Stimulated activated CD4-positive, alpha-beta T cell treated with anti-CD3 and anti-CD28 coated beads, Interleukin-1b, Interleukin-23, amount 100 ng/mL, for 48 hours (primary cell): ENCODE measurements at regions not wholly inside any gene's neighbourhood (a gene's known extent, or its start where the extent isn't known, plus 50 kb on each side); places are given as distances from the start of the nearest gene placed in this dataset.
"Not testable (repeated sequence)": the region's sequence is repeated elsewhere in the genome, so short reads cannot be mapped to it uniquely, and the experiment has no call there.

Experiments
- DNase-seq: peaks from one replicate; pipeline ENCODE4 v3.0.0-alpha.2; 2020

- no peak for DNase-seq
Measured at GRCh38 chr3:88000853-88001252, 58.0 kb downstream of the CGGBP1 start.

GRCh38 chr3:87997966-87998365 lies 60.8 kb downstream of the CGGBP1 start:
- no peak for DNase-seq

GRCh38 chr3:87997298-87997697 lies 61.5 kb downstream of the CGGBP1 start:
- DNase-seq, result peak; percentile 48

GRCh38 chr3:87996882-87997281 lies 61.9 kb downstream of the CGGBP1 start:
- no peak for DNase-seq

- DNase-seq, result no peak
Measured at GRCh38 chr3:87993566-87993965, 65.2 kb downstream of the CGGBP1 start.

- DNase-seq, result no peak
Measured at GRCh38 chr3:87987952-87988351, 70.9 kb downstream of the CGGBP1 start.

- no peak for DNase-seq
Measured at GRCh38 chr3:87982421-87982820, 76.4 kb downstream of the CGGBP1 start.

- DNase-seq, result no peak
Measured at GRCh38 chr3:87979527-87979926, 79.3 kb downstream of the CGGBP1 start.

- DNase-seq, result no peak
Measured at GRCh38 chr3:87977765-87978164, 81.0 kb downstream of the CGGBP1 start.

GRCh38 chr3:87975716-87976115 lies 83.1 kb downstream of the CGGBP1 start:
- DNase-seq, result no peak

- no peak for DNase-seq
Measured at GRCh38 chr3:87973906-87974305, 84.9 kb downstream of the CGGBP1 start.

GRCh38 chr3:87969620-87970019 lies 89.2 kb downstream of the CGGBP1 start:
- DNase-seq, result no peak

GRCh38 chr3:87968668-87969067 lies 90.1 kb downstream of the CGGBP1 start:
- no peak for DNase-seq

GRCh38 chr3:87958289-87958688 lies 100.5 kb downstream of the CGGBP1 start:
- no peak for DNase-seq

GRCh38 chr3:87957575-87957974 lies 101.2 kb downstream of the CGGBP1 start:
- no peak for DNase-seq

- DNase-seq, result no peak
Measured at GRCh38 chr3:87949879-87950208, 109.0 kb downstream of the CGGBP1 start.

- DNase-seq, result no peak
Measured at GRCh38 chr3:87949189-87949878, 109.5 kb downstream of the CGGBP1 start.

GRCh38 chr3:87946007-87946406 lies 112.8 kb downstream of the CGGBP1 start:
- not testable (repeated sequence) for DNase-seq

GRCh38 chr3:87942256-87942655 lies 116.5 kb downstream of the CGGBP1 start:
- not testable (repeated sequence) for DNase-seq

GRCh38 chr3:87924485-87924884 lies 134.3 kb downstream of the CGGBP1 start:
- DNase-seq, result no peak

- DNase-seq, result no peak
Measured at GRCh38 chr3:87920549-87920948, 138.3 kb downstream of the CGGBP1 start.

GRCh38 chr3:87901141-87901540 lies 157.7 kb downstream of the CGGBP1 start:
- no peak for DNase-seq

- no peak for DNase-seq
Measured at GRCh38 chr3:87900061-87900460, 158.7 kb downstream of the CGGBP1 start.

- no peak for DNase-seq
Measured at GRCh38 chr3:87898971-87899370, 159.8 kb downstream of the CGGBP1 start.

- no peak for DNase-seq
Measured at GRCh38 chr3:87895983-87896382, 162.8 kb downstream of the CGGBP1 start.

GRCh38 chr3:87873136-87873535 lies 185.7 kb downstream of the CGGBP1 start:
- no peak for DNase-seq
